ENCODE measurements at regions not wholly inside any gene's neighbourhood (a gene's known extent, or its start where the extent isn't known, plus 50 kb on each side); places are given as distances from the start of the nearest gene placed in this dataset.

DNA sequence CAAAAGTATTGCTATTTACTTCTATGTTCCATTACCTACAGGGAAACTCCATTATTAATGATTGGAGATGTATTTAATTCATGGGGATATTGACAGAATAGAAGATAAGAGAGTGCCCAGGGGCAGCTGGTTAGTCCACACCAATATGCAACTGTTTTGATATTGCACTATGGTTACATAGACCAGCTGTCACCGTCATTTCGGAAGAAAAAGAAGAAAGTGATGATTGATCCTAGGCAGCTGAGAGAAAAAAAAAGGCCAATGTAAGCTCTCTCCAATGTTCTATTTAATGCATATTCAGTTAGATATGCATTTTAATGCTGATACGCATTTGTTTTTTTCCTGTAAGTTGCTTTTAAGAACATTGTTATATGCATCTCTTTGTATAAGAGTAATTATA is 1367.2 kb downstream of the KCNT2 start:
- Histone ChIP-seq H3K27me3 (ENCODE audit: control insufficient read depth, insufficient read depth, low read length) (no peaks in the 10 kb centered on the region), H3K9ac (ENCODE audit: low read depth, low read length) (no peak overlapping the region), H3K9me3 (replicated peaks; ENCODE audit: low read length) (peaks cover 2% of the 10 kb centered on the region), H3K4me1 (ENCODE audit: control insufficient read depth, insufficient read depth, low read length) (no peaks in the 10 kb centered on the region), H3K4me2 (ENCODE audit: low read length) (no peak overlapping the region), H3K36me3 (ENCODE audit: insufficient read depth, low read length) (no peaks in the 10 kb centered on the region), H3K4me3 (ENCODE audit: low read length) (no peak overlapping the region)

DNA sequence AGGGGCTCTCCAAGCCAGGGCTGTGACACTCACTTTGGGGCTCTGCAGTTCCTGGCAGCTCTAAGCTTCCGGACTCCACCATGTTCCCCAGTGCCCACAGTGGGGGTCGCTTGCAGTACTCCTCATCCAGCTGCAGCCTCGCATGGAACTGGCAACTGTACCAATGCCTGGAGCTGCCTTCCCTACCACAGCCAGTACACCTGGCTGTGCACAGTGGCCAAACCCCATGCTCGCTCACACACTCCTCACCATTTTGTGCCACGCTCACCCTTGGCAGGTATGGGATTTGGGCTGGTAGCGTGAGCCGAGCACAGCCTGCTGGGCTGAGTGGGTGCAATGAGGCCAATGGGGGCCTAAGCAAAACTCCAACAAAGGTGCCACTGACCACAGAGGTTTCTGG is 1369.9 kb downstream of the KCNT2 start:
- Histone ChIP-seq H3K9ac (ENCODE audit: low read depth, low read length) (no peak overlapping the region), H3K36me3 (ENCODE audit: insufficient read depth, low read length) (no peaks in the 10 kb centered on the region), H3K9me3 (replicated peaks; ENCODE audit: low read length) (peaks cover 2% of the 10 kb centered on the region), H3K27me3 (ENCODE audit: control insufficient read depth, insufficient read depth, low read length) (no peaks in the 10 kb centered on the region), H3K4me1 (ENCODE audit: control insufficient read depth, insufficient read depth, low read length) (no peaks in the 10 kb centered on the region), H3K4me2 (ENCODE audit: low read length) (no peak overlapping the region), H3K4me3 (ENCODE audit: low read length) (no peak overlapping the region)

DNA sequence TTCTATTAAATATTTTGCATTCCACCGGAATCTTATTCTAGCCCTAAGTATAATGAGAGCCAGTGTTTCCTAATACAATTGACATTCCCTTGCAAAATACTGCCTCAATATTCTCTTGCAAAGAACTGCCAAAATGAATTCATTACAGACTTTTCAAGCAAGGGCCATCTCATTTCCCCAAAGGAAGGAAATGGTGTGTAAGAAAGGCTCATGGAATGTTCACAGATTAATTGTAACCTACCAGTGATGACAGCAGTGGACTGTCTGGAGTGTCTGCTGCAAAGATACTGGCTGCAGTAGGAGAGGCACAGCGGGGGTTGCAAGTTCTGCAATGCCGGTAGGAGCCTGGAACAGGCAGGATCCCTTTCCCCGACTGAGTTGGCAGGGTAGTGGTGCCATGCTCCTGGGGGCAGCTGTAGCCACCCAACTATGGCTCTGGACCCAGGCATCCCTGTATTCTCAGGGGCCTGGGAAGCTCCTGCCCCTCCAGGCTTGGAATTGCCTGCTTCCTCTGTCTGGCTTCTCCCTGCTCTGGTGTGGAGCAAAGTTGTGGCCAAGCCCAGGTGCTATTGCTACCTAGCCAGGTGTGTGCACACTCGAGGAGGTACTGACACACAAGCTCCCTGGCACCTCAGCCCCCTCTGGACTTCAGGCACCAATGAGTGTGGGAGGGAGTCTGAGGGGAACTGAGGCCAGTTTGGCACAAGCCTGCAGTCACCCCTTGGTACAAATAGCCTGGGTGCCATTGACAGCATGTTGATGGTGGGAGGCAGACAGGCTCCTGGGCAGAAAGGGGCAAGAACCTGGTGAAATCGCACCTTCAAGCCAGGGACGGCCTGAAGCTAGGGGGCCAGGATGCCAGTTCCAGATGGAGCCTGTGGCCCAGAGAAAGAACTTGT is 1371.0 kb downstream of the KCNT2 start:
- H3K4me1 ChIP-seq (ENCODE audit: control insufficient read depth, insufficient read depth, low read length), result no peaks in the 10 kb centered on the region
- H3K27me3 ChIP-seq (ENCODE audit: control insufficient read depth, insufficient read depth, low read length), result no peaks in the 10 kb centered on the region

DNA sequence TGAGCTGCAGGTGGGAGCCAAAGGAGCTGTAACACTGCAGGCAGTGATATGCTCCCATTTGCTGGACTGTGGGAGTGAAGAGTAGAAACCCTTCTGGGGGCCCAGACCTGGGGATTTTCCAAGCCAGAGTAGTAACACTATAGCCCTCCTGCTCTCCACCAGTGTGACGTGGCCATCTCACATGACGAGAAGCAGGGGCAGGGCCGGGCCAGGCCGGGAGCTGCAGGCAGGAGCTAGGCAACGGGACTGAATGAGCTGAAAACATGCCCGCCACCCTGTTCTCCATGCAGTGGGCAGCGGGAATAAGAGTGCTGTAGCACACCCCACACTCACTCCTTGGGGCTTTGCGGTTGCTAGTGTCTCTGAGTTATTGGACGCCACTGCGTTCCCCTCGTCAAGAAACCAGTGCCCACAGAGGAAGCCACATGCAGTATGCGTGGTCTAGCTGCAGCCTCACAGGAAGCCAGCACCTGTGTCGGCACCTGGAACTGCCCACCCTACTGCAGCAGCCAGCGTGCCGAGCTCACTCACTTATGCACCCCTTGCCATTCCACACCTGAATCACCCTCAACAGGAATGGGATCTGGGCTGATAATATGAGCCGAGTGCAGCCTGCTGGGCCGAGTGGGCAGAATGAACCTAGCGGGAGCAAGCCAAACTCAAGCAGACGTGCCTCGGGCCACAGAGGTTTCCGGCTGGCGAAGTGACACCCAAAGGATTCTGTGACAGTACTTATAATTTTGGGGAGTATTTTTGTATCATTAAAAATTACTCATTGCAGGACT is 1389.6 kb downstream of the KCNT2 start:
- no peak overlapping the region for H3K4me2 ChIP-seq (ENCODE audit: low read length)
- no peak overlapping the region for H3K4me3 ChIP-seq (ENCODE audit: low read length)
- H3K4me1 ChIP-seq (ENCODE audit: control insufficient read depth, insufficient read depth, low read length), result no peaks in the 10 kb centered on the region
- H3K27me3 ChIP-seq (ENCODE audit: control insufficient read depth, insufficient read depth, low read length), result no peaks in the 10 kb centered on the region
- no peak overlapping the region for H3K9ac ChIP-seq (ENCODE audit: low read depth, low read length)
- peaks cover 6% of the 10 kb centered on the region for H3K9me3 ChIP-seq (replicated peaks; ENCODE audit: low read length)
- no peaks in the 10 kb centered on the region for H3K36me3 ChIP-seq (ENCODE audit: insufficient read depth, low read length)

More for the DNA sequence above, 1371.0 kb downstream of the KCNT2 start:
- no peak overlapping the region for H3K9ac ChIP-seq (ENCODE audit: low read depth, low read length)
- H3K36me3 ChIP-seq (ENCODE audit: insufficient read depth, low read length), result no peaks in the 10 kb centered on the region
- peaks cover 2% of the 10 kb centered on the region for H3K9me3 ChIP-seq (replicated peaks; ENCODE audit: low read length)
- no peak overlapping the region for H3K4me2 ChIP-seq (ENCODE audit: low read length)
- H3K4me3 ChIP-seq (ENCODE audit: low read length), result no peak overlapping the region

DNA sequence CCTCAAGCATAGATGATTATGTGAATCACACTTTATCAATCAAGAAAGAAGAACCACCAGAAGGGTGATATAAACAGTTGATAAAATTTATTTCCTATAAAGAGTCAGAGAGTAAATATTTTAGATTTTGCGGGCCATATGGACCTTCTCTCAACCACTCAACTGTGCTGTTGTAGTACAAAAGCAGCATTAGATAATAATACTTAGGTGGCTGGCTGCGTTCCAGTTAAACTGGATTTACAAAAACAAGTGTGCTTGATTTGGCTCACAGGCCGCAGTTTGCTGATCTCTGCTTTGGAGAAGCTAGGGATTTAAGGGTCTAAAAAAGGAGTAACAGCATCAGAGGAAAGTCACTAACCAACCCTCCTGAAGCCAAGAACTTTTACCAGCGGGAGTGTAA is 1406.0 kb downstream of the KCNT2 start:
- H3K36me3 ChIP-seq (ENCODE audit: insufficient read depth, low read length), result no peaks in the 10 kb centered on the region
- H3K4me1 ChIP-seq (ENCODE audit: control insufficient read depth, insufficient read depth, low read length), result no peaks in the 10 kb centered on the region
- H3K9me3 ChIP-seq (replicated peaks; ENCODE audit: low read length), result peaks cover 2% of the 10 kb centered on the region
- no peak overlapping the region for H3K4me3 ChIP-seq (ENCODE audit: low read length)
- no peak overlapping the region for H3K9ac ChIP-seq (ENCODE audit: low read depth, low read length)
- H3K27me3 ChIP-seq (ENCODE audit: control insufficient read depth, insufficient read depth, low read length), result no peaks in the 10 kb centered on the region
- no peak overlapping the region for H3K4me2 ChIP-seq (ENCODE audit: low read length)

DNA sequence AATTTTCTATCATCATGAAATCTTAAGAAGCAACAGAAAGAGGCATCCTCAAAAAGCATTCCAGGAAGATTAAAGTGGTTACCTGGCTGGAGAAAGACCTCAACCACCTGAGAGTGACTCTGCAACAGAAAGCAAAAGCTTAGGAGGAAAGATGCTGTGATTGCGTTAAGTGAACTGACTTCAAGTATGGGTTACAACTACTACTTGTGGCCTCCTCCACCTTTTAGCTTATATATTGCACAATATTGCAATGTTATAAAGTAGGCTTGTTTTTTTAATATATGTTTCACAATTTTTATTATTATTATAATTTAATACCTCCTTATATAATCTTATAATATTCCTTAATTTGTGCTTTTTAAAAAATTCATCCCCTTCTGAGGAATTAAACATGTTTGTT is 1407.5 kb downstream of the KCNT2 start:
- Histone ChIP-seq H3K9me3 (replicated peaks; ENCODE audit: low read length) (no peaks in the 10 kb centered on the region), H3K4me1 (ENCODE audit: control insufficient read depth, insufficient read depth, low read length) (no peaks in the 10 kb centered on the region), H3K9ac (ENCODE audit: low read depth, low read length) (no peak overlapping the region), H3K4me3 (ENCODE audit: low read length) (no peak overlapping the region), H3K4me2 (ENCODE audit: low read length) (no peak overlapping the region), H3K36me3 (ENCODE audit: insufficient read depth, low read length) (no peaks in the 10 kb centered on the region), H3K27me3 (ENCODE audit: control insufficient read depth, insufficient read depth, low read length) (no peaks in the 10 kb centered on the region)

DNA sequence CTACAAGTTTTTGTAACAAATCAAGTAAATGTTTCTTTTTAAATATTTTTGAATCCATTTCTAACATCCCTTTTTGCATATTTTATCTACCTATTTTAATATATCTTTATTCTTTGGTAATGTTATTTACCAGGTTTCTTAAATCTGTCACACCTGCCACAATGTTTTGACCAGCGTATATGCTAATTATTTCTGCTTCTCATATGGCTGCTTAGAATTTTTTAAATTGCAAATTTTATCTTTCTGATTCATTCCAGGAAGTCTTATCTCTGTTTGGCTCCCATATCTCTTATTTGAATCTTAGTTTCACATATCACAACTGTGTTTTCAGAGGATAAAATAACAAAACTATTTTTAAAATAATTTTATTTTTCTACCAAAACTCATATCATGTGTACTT is 1411.1 kb downstream of the KCNT2 start:
- no peaks in the 10 kb centered on the region for H3K4me1 ChIP-seq (ENCODE audit: control insufficient read depth, insufficient read depth, low read length)
- no peak overlapping the region for H3K9ac ChIP-seq (ENCODE audit: low read depth, low read length)
- H3K27me3 ChIP-seq (ENCODE audit: control insufficient read depth, insufficient read depth, low read length), result no peaks in the 10 kb centered on the region
- no peak overlapping the region for H3K4me3 ChIP-seq (ENCODE audit: low read length)
- H3K36me3 ChIP-seq (ENCODE audit: insufficient read depth, low read length), result no peaks in the 10 kb centered on the region
- no peaks in the 10 kb centered on the region for H3K9me3 ChIP-seq (replicated peaks; ENCODE audit: low read length)
- H3K4me2 ChIP-seq (ENCODE audit: low read length), result no peak overlapping the region

DNA sequence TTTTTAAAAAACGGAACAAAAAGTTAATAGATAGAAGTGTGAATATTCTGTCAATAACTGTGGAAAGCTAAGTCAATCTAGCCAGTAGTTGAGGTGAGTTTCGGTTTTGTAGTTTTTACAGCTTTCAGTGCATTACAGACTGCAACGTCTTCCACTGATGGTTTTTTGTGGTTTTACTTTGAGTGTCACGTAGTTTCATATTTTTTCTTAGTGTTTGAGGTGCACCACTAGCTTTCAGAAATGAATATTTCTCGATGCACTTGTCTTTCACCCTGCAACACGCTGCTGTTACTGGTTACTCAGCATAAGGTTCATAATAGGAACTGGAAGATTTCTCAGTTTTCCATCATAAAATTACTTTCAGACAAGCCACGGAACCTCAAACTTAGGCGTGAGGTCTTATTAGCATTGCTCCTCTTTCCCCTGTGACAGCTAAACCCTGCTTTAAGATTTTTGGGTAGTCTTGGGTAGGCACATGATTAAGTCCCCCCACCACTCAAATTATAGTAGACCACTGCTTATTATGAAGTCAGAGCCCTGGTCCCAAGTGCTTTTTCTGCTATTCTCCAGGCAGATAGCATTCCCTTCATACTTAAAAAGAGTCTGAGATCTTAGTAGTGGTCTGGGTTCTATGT is 1412.7 kb downstream of the KCNT2 start:
- Histone ChIP-seq H3K9ac (ENCODE audit: low read depth, low read length) (no peak overlapping the region), H3K36me3 (ENCODE audit: insufficient read depth, low read length) (no peaks in the 10 kb centered on the region), H3K4me1 (ENCODE audit: control insufficient read depth, insufficient read depth, low read length) (no peaks in the 10 kb centered on the region), H3K9me3 (replicated peaks; ENCODE audit: low read length) (peaks cover 3% of the 10 kb centered on the region), H3K27me3 (ENCODE audit: control insufficient read depth, insufficient read depth, low read length) (no peaks in the 10 kb centered on the region), H3K4me3 (ENCODE audit: low read length) (no peak overlapping the region), H3K4me2 (ENCODE audit: low read length) (no peak overlapping the region)

DNA sequence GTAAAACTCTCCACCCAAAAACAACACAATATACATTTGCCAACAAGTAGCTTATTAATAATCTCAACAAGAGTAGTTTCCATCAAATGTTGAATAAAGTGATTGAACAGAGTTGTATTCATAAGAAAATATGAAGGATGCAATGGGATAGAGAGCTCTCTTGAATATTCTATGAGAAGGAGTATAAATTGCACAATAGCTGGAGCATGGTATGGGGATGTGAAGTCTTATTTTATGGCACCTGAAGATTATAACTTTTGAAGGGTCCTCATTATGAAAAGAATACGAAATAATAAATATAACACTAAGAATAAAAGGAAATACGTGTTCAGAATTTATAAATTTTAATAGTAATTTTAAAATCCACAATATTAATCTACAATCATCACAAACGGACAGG is 1415.1 kb downstream of the KCNT2 start:
- no peaks in the 10 kb centered on the region for H3K27me3 ChIP-seq (ENCODE audit: control insufficient read depth, insufficient read depth, low read length)
- H3K36me3 ChIP-seq (ENCODE audit: insufficient read depth, low read length), result no peaks in the 10 kb centered on the region
- no peak overlapping the region for H3K9ac ChIP-seq (ENCODE audit: low read depth, low read length)
- H3K9me3 ChIP-seq (replicated peaks; ENCODE audit: low read length), result peaks cover 3% of the 10 kb centered on the region
- H3K4me3 ChIP-seq (ENCODE audit: low read length), result no peak overlapping the region
- no peaks in the 10 kb centered on the region for H3K4me1 ChIP-seq (ENCODE audit: control insufficient read depth, insufficient read depth, low read length)
- no peak overlapping the region for H3K4me2 ChIP-seq (ENCODE audit: low read length)

DNA sequence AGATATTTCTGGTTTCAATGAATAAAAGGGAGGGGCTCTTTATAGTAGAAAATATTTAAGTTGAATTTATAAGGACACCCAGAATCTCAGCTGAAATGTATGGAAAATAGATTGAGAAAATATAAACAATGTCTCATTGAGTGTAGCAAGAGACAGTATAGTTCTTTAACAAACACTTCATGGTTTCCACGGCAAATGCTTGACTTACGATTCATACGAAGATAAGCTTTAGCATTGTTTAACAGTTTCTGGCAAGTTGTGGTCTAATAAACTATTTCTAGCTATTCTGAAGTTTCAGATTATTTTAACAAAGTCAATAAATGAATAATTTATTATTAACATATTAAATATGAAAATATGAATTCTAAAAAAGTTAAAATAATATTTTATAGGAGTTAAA is 1419.4 kb downstream of the KCNT2 start:
- Histone ChIP-seq H3K4me1 (ENCODE audit: control insufficient read depth, insufficient read depth, low read length) (no peaks in the 10 kb centered on the region), H3K9me3 (replicated peaks; ENCODE audit: low read length) (peaks cover 3% of the 10 kb centered on the region), H3K9ac (ENCODE audit: low read depth, low read length) (no peak overlapping the region), H3K27me3 (ENCODE audit: control insufficient read depth, insufficient read depth, low read length) (no peaks in the 10 kb centered on the region), H3K4me3 (ENCODE audit: low read length) (no peak overlapping the region), H3K36me3 (ENCODE audit: insufficient read depth, low read length) (no peaks in the 10 kb centered on the region), H3K4me2 (ENCODE audit: low read length) (no peak overlapping the region)

DNA sequence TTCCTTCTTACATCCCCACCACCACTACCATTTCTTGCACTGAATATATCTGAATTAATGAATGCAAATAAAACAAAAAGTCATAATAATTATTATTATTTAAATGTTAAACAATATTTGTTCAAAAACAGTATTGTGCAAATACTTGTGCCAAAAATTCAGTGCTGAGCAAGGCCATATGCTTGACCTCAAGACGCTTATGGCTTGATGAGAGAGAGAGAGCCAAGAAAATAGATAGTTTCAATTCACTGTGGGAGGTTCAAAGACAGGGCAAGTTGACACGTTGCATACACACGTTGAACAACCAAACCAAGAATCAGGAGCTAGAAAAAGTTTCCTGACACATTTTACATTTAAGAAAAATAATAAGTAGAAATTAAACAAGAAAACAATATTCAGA is 1421.7 kb downstream of the KCNT2 start:
- Histone ChIP-seq H3K4me2 (ENCODE audit: low read length) (no peak overlapping the region), H3K27me3 (ENCODE audit: control insufficient read depth, insufficient read depth, low read length) (no peaks in the 10 kb centered on the region), H3K4me1 (ENCODE audit: control insufficient read depth, insufficient read depth, low read length) (no peaks in the 10 kb centered on the region), H3K9me3 (replicated peaks; ENCODE audit: low read length) (peaks cover 3% of the 10 kb centered on the region), H3K36me3 (ENCODE audit: insufficient read depth, low read length) (no peaks in the 10 kb centered on the region), H3K4me3 (ENCODE audit: low read length) (no peak overlapping the region), H3K9ac (ENCODE audit: low read depth, low read length) (no peak overlapping the region)

Data from skeletal muscle satellite cell (primary cell).